HL-60 (cell line): ENCODE measurements at regions not wholly inside any gene's neighbourhood (a gene's known extent, or its start where the extent isn't known, plus 50 kb on each side); places are given as distances from the start of the nearest gene placed in this dataset.
A peak's percentile ranks its signal among the peaks of the same experiment; 100 is the strongest.

Experiments used
- DNase-seq, 2 experiments: peaks; one replicate each; pipeline ENCODE4 v3.0.0-alpha.2; 2010 to 2020; ENCODE audit warnings: low read depth in 1 of 2, low spot score in 1 of 2
- H3K27ac ChIP-seq: fragments of 250-450 bp; sonication (Bioruptor Pico); replicated peaks from 2 replicates; pipeline ENCODE4 v1.5.1; 2020; ENCODE audit warnings: mild to moderate bottlenecking, moderate library complexity
- H3K27me3 ChIP-seq: fragments of 250-450 bp; sonication (Bioruptor Pico); 2 replicates; pipeline ENCODE4 v1.5.1; 2021; ENCODE audit warnings: mild to moderate bottlenecking, moderate library complexity; ENCODE audit not compliant: insufficient read depth, poor library complexity, severe bottlenecking
- H3K4me3 ChIP-seq: replicated peaks from 2 replicates; pipeline ENCODE4 v1.5.1; 2011; ENCODE audit warnings: mild to moderate bottlenecking, control low read depth, low read length; ENCODE audit not compliant: insufficient read depth
- CTCF ChIP-seq: IDR thresholded peaks from one replicate; pipeline ENCODE4 v1.5.1; 2011; ENCODE audit warnings: low read length, control low read depth, inconsistent platforms; ENCODE audit not compliant: insufficient read depth
- GABPA ChIP-seq: IDR thresholded peaks from 2 replicates; pipeline ENCODE4 v1.6.1; 2012; ENCODE audit warnings: low read depth
- POLR2AphosphoS5 ChIP-seq: IDR thresholded peaks from 2 replicates; pipeline ENCODE4 v1.6.1; 2012; ENCODE audit warnings: low read depth
- REST ChIP-seq: IDR thresholded peaks from 2 replicates; pipeline ENCODE4 v1.6.1; 2012; ENCODE audit warnings: low read depth; ENCODE audit not compliant: insufficient replicate concordance
- SPI1 ChIP-seq: IDR thresholded peaks from 2 replicates; pipeline ENCODE4 v1.6.1; 2012; ENCODE audit warnings: low read depth, mild to moderate bottlenecking, borderline replicate concordance

GRCh38 chr3:193788189-193788991 lies 195.4 kb downstream of the OPA1 start:
- Histone ChIP-seq H3K4me3 (no peak overlapping the region), H3K27ac (no peak overlapping the region), H3K27me3 (peaks cover 5% of the 10 kb centered on the region)
- no peak for TF ChIP-seq GABPA
- peak; percentile 70 for TF ChIP-seq CTCF
- no peak for TF ChIP-seq POLR2AphosphoS5
- no peak for TF ChIP-seq REST
- no peak for TF ChIP-seq SPI1
- DNase-seq, result peak in 1 of 2 experiments; percentile 54

DNA sequence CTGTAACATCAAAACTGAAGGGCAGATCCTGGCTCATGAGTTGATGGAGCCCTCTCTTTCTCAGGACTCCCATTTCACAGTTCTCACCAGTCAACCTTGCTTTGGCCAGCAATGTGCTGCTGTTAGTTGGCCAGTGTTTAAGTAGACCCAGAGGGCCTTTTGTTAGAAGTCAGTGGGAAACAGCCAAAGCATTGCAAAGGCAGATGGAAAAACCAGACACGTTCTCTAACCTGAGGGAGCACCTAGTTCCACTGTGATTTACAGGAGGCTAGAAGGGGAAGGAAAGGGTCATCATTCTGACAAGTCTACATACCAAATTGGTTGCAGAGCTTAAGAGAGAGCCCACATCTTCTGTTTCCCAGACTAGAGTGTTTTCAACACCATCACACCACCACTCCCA lies 196.4 kb downstream of the OPA1 start:
- H3K27me3 ChIP-seq, result peaks cover 3% of the 10 kb centered on the region
- no peak overlapping the region for H3K4me3 ChIP-seq
- H3K27ac ChIP-seq, result no peak overlapping the region
- no peak for TF ChIP-seq POLR2AphosphoS5
- DNase-seq, result no peak

DNA sequence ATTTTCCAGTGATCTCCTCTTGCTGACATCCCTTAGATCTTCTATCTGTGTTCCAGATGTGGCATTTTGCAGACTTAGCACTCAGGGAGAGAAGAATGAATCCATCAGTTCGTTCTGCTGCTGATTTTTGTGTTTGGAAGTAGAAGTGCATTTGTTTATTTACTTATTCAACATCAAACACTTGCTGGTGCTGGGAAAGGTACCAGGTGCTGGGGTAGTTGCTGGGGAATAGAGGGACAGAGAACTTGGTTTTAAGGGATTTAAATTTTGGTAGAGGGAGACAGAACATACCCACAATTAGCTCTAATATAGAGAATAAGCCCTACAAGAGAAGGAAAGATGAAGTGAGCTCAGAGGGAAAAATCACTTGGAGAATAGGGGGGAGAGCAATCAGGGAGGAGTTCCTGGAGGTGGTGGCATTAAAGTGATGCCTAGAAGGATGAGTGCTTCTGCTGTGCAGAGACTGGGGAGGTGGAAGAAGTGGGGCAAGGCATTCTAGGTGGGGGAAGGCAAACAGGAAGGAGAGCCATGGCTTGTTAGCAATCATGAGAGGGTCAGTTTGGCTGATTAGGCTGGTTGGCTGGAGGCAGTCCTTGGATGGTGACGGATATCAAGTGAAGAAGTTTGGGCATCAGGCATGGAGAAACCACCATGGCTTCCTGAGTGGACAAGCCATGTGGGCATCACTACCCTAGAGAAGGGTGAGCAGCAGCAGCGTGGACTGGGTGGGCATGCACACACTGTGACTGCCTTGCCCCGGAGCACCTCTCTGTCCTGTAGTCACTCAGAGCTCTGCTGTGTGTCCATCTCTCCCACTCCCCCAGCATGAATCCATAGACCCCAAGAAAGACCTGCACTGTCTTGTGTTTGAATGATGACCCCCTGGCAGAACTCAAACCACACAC lies 197.3 kb downstream of the OPA1 start:
- TF ChIP-seq GABPA, result no peak
- no peak for TF ChIP-seq CTCF
- TF ChIP-seq REST, result no peak
- Histone ChIP-seq H3K4me3 (no peak overlapping the region), H3K27me3 (no peaks in the 10 kb centered on the region), H3K27ac (no peak overlapping the region)
- DNase-seq, result no peak
